GM20431 (cell line): ENCODE measurements at regions not wholly inside any gene's neighbourhood (a gene's known extent, or its start where the extent isn't known, plus 50 kb on each side); places are given as distances from the start of the nearest gene placed in this dataset.

Source experiments
- in situ Hi-C: fragments of 300-500 bp; cut with MseI, MboI; formaldehyde crosslinking; loops from one replicate; pipeline ENCODE4 v1.15.0; 2020; ENCODE audit warnings: low sequenced_read_pairs; ENCODE audit not compliant: unreplicated experiment

- in situ Hi-C loops, result no loop called here
Observed at GRCh38 chr2:173661586-173661985, 303.6 kb downstream of the SP3 start.

- in situ Hi-C loops, result no loop called here
Observed at GRCh38 chr2:173663353-173663752, 301.8 kb downstream of the SP3 start.

GRCh38 chr2:173663835-173664512 is 301.2 kb downstream of the SP3 start:
- in situ Hi-C loops, result no loop called here

GRCh38 chr2:173664513-173664910 is 300.7 kb downstream of the SP3 start:
- in situ Hi-C loops, result no loop called here

- in situ Hi-C loops, result no loop called here
Observed at GRCh38 chr2:173666171-173666888, 298.8 kb downstream of the SP3 start.

GRCh38 chr2:173667014-173667413 is 298.2 kb downstream of the SP3 start:
- in situ Hi-C loops, result no loop called here

GRCh38 chr2:173667415-173667814 is 297.8 kb downstream of the SP3 start:
- in situ Hi-C loops, result no loop called here

GRCh38 chr2:173669271-173669853 is 295.8 kb downstream of the SP3 start:
- in situ Hi-C loops, result no loop called here

- in situ Hi-C loops, result no loop called here
Observed at GRCh38 chr2:173669888-173670287, 295.3 kb downstream of the SP3 start.

- in situ Hi-C loops, result no loop called here
Observed at GRCh38 chr2:173672573-173673340, 292.4 kb downstream of the SP3 start.

- in situ Hi-C loops, result no loop called here
Observed at GRCh38 chr2:173673640-173674039, 291.5 kb downstream of the SP3 start.

GRCh38 chr2:173676647-173677046 is 288.5 kb downstream of the SP3 start:
- in situ Hi-C loops, result no loop called here

- in situ Hi-C loops, result no loop called here
Observed at GRCh38 chr2:173678186-173678585, 287.0 kb downstream of the SP3 start.

- in situ Hi-C loops, result no loop called here
Observed at GRCh38 chr2:173680574-173680973, 284.6 kb downstream of the SP3 start.

GRCh38 chr2:173681881-173682650 is 283.1 kb downstream of the SP3 start:
- in situ Hi-C loops, result no loop called here

- in situ Hi-C loops, result no loop called here
Observed at GRCh38 chr2:173684896-173685459, 280.2 kb downstream of the SP3 start.

GRCh38 chr2:173690349-173690748 is 274.8 kb downstream of the SP3 start:
- in situ Hi-C loops, result no loop called here

- in situ Hi-C loops, result no loop called here
Observed at GRCh38 chr2:173692068-173692467, 273.1 kb downstream of the SP3 start.

- in situ Hi-C loops, result no loop called here
Observed at GRCh38 chr2:173693044-173693589, 272.1 kb downstream of the SP3 start.
